Right lobe of liver (tissue), 6 donors: ENCODE measurements at regions not wholly inside any gene's neighbourhood (a gene's known extent, or its start where the extent isn't known, plus 50 kb on each side); places are given as distances from the start of the nearest gene placed in this dataset.
A peak's percentile ranks its signal among the peaks of the same experiment; 100 is the strongest.

Source experiments
- ATAC-seq, 4 donors: fragments of 200-7000 bp; cut with Tn5 transposase; one replicate each; pipeline ENCODE4 v1.9.1; 2020; ENCODE audit warnings: mild to moderate bottlenecking in 4 of 4, moderate library complexity in 4 of 4
- DNase-seq, 3 donors: peaks; one replicate each; pipeline ENCODE4 v3.0.0-alpha.2; 2020
- H3K27ac ChIP-seq, 3 donors: fragments of 200-600 bp; one replicate each; pipeline ENCODE4 v1.8.0; 2022
- H3K27me3 ChIP-seq, 2 donors: fragments of 200-600 bp; one replicate each; pipeline ENCODE4 v1.8.0; 2022
- H3K36me3 ChIP-seq, 4 donors: fragments of 200-600 bp; sonication (generic) in 1 of 4; one replicate each; pipeline versions ENCODE4 v1.5.1 to v1.8.0; 2017 to 2022; ENCODE audit warnings: control low read depth in 1 of 4
- H3K4me1 ChIP-seq, 4 donors: fragments of 200-600 bp; sonication (generic) in 1 of 4; one replicate each; pipeline versions ENCODE4 v1.5.1 to v1.8.0; 2017 to 2022; ENCODE audit warnings: control low read depth in 1 of 4
- H3K4me3 ChIP-seq, 3 donors: fragments of 200-600 bp; one replicate each; pipeline ENCODE4 v1.8.0; 2022
- H3K9me3 ChIP-seq, 4 donors: fragments of 200-600 bp; sonication (generic) in 1 of 4; one replicate each; pipeline versions ENCODE4 v1.5.1 to v1.8.0; 2017 to 2022; ENCODE audit warnings: control low read depth in 1 of 4
- POLR2A ChIP-seq: fragments of 450-650 bp; IDR thresholded peaks from one replicate; pipeline ENCODE4 v1.6.1; 2017; ENCODE audit warnings: antibody characterized with exemption, mild to moderate bottlenecking
- WGBS: methylation state at CpG from one replicate; pipeline ENCODE4 v1.1.6; 2018; ENCODE audit warnings: low coverage, low lambda C conversion rate; ENCODE audit not compliant: insufficient coverage; ENCODE audit errors: missing lambda C conversion rate; 5-methylcytosine and 5-hydroxymethylcytosine counted together
- intact Hi-C, 2 donors: fragments of 100-400 bp; cut with DNase I; formaldehyde crosslinking; loops; one replicate each; pipeline versions ENCODE4 v1.11.2 to v1.14.1; 2022
- TF ChIP-seq, protein P1 (sequence below), 4 donors: fragments of 200-600 bp in 3 of 4; fragments of 450-650 bp in 1 of 4; IDR thresholded peaks; one replicate each; pipeline versions ENCODE4 v1.5.1 to v1.8.0; 2016 to 2022; ENCODE audit warnings: antibody characterized with exemption in 4 of 4, mild to moderate bottlenecking in 2 of 4
- donor health status: DM: no; HTN: yes; CAD: no.
- donor health status: DM: no; HTN: no; CAD: no.
- donor health status: DM: no; HTN: no; CAD: no.
- donor health status: DM: no; HTN: yes; CAD: no.
- donor health status: DM: no; HTN: yes; CAD: no.

- intact Hi-C loops, result no loop called here
These were observed 178.8 kb upstream of the CHST9 start for GRCh38 chr18:27363872-27364271.

GRCh38 chr18:27361477-27361876 lies 176.4 kb upstream of the CHST9 start:
- Histone ChIP-seq H3K4me1 (no peaks in the 10 kb centered on the region), H3K27me3 (no peaks in the 10 kb centered on the region), H3K27ac (no peak overlapping the region), H3K9me3 (no peaks in the 10 kb centered on the region), H3K36me3 (no peaks in the 10 kb centered on the region), H3K4me3 (no peak overlapping the region)
- WGBS, result 78% methylated on average over 2 of the region's 2 CpGs
- ATAC-seq (no peak), DNase-seq (no peak)
- intact Hi-C loops, result no loop called here
- TF ChIP-seq POLR2A, result no peak
- TF ChIP-seq, protein P1, sequence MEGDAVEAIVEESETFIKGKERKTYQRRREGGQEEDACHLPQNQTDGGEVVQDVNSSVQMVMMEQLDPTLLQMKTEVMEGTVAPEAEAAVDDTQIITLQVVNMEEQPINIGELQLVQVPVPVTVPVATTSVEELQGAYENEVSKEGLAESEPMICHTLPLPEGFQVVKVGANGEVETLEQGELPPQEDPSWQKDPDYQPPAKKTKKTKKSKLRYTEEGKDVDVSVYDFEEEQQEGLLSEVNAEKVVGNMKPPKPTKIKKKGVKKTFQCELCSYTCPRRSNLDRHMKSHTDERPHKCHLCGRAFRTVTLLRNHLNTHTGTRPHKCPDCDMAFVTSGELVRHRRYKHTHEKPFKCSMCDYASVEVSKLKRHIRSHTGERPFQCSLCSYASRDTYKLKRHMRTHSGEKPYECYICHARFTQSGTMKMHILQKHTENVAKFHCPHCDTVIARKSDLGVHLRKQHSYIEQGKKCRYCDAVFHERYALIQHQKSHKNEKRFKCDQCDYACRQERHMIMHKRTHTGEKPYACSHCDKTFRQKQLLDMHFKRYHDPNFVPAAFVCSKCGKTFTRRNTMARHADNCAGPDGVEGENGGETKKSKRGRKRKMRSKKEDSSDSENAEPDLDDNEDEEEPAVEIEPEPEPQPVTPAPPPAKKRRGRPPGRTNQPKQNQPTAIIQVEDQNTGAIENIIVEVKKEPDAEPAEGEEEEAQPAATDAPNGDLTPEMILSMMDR (IDR thresholded peaks at IDR 0.05), result no peak

More at GRCh38 chr18:27363872-27364271, 178.8 kb upstream of the CHST9 start:
- ATAC-seq (peak in 3 of 4 donors; percentile 28 to 68 (median 49)), DNase-seq (no peak)
- Histone ChIP-seq H3K4me3 (no peak overlapping the region), H3K36me3 (no peaks in the 10 kb centered on the region), H3K27me3 (no peaks in the 10 kb centered on the region), H3K4me1 (no peaks in the 10 kb centered on the region), H3K27ac (no peak overlapping the region), H3K9me3 (no peaks in the 10 kb centered on the region)
- TF ChIP-seq, protein P1 (IDR thresholded peaks at IDR 0.05), result peak; percentile 23 to 41 (median 31)
- TF ChIP-seq POLR2A, result no peak

DNA sequence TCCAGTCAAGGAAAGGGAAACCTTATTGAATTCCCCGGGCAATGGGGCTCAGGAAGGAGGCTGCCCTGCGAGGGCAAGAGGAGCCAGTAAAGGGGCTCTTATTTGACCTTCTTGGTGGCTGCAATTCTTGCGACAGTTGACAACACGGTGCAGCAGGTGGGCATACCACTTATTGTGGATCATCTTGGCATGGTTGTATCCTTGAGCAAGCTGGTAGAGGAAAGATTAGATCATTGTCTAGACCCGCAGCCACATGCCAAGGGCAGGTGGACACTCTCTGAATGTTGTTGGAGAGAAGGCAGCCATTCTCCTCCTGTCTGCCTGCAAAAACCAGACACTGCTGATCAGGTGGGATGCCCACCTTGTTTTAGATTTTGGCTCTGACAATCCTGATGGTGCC lies 170.2 kb upstream of the CHST9 start:
- intact Hi-C loops, result no loop called here

DNA sequence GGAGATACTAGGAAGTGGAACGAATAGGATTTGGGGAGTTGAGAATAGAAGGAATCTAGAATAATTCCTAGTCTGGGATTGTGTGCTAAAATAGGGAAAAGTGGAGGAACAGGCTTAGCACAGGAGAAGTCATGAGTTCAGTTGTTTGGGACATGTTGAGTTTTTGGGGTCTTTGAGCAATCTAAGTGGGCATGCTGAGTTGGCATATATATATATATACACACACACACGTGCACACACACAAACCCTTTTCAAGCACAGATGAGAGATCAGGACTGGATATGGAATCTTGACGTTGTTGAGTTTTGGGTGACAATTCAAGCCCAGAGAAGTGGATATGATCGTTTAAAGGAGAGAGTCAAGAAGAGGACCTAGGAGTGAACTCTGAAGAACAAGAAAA lies 168.2 kb upstream of the CHST9 start:
- ATAC-seq, result no peak
- intact Hi-C loops, result no loop called here
- H3K27ac ChIP-seq, result no peak overlapping the region
- no peaks in the 10 kb centered on the region for H3K9me3 ChIP-seq
- no peak overlapping the region for H3K4me3 ChIP-seq
- no peaks in the 10 kb centered on the region for H3K27me3 ChIP-seq
- H3K36me3 ChIP-seq, result no peaks in the 10 kb centered on the region
- 46% methylated on average over 4 of the region's 4 CpGs for WGBS
- no peak for DNase-seq
- TF ChIP-seq POLR2A, result no peak
- TF ChIP-seq, protein P1 (IDR thresholded peaks at IDR 0.05), result no peak
- no peaks in the 10 kb centered on the region for H3K4me1 ChIP-seq

More for the DNA sequence above, 170.2 kb upstream of the CHST9 start:
- DNase-seq (no peak), ATAC-seq (no peak)
- Histone ChIP-seq H3K4me3 (no peak overlapping the region), H3K4me1 (no peaks in the 10 kb centered on the region), H3K36me3 (no peaks in the 10 kb centered on the region), H3K27ac (no peak overlapping the region), H3K27me3 (no peaks in the 10 kb centered on the region), H3K9me3 (no peaks in the 10 kb centered on the region)
- 82% methylated on average over 5 of the region's 5 CpGs for WGBS
- TF ChIP-seq, protein P1 (IDR thresholded peaks at IDR 0.05), result no peak
- no peak for TF ChIP-seq POLR2A

- Histone ChIP-seq H3K27me3 (no peaks in the 10 kb centered on the region), H3K4me1 (no peaks in the 10 kb centered on the region), H3K4me3 (no peak overlapping the region), H3K27ac (no peak overlapping the region), H3K9me3 (no peaks in the 10 kb centered on the region), H3K36me3 (no peaks in the 10 kb centered on the region)
- no peak for TF ChIP-seq POLR2A
- TF ChIP-seq, protein P1 (IDR thresholded peaks at IDR 0.05), result no peak
- ATAC-seq (no peak), DNase-seq (no peak)
- 52% methylated on average over 4 of the region's 4 CpGs for WGBS
- intact Hi-C loops, result no loop called here
These were observed 164.3 kb upstream of the CHST9 start for GRCh38 chr18:27349284-27349882.
